ENCODE measurements at regions not wholly inside any gene's neighbourhood (a gene's known extent, or its start where the extent isn't known, plus 50 kb on each side); places are given as distances from the start of the nearest gene placed in this dataset.
A peak's percentile ranks its signal among the peaks of the same experiment; 100 is the strongest.

DNA sequence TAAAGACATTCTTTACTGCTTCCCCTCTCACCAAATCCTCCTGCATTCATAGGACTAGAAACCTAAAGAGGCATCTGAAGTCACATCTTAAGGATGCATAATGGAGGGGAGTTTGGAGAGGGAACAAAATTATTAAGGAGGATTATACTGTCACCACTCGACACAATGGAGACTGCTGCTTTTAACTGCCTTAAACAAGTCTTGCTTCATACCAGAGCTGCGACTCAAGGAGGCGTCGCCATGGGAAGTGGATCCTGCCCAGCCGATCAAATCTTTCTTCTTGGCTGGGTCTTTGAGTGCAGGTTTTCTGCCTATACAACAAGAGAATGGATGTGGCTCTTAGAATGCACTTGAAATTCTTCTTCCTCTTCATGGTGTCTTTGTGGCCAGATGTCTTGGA is 66.7 kb upstream of the FOXE1 start:
- WGBS, result 78% methylated on average over 5 of the region's 5 CpGs
- Histone ChIP-seq H3K27ac (ENCODE audit: low read depth in 1 of 2, low read length in 2 of 2) (no peak overlapping the region), H3K9ac (ENCODE audit: low read depth in 1 of 2, low read length in 2 of 2) (no peak overlapping the region), H3K9me3 (ENCODE audit: control insufficient read depth in 4 of 4, low read length in 3 of 4) (no peaks in the 10 kb centered on the region), H3K36me3 (ENCODE audit: control insufficient read depth in 4 of 4, insufficient read depth in 3 of 4, low read depth in 1 of 4, low read length in 3 of 4) (no peaks in the 10 kb centered on the region), H3K4me1 (ENCODE audit: control insufficient read depth in 4 of 4, insufficient read depth in 4 of 4, low read length in 3 of 4) (peaks cover 0 to 11% (median 2%) of the 10 kb centered on the region in 4 donors), H3K27me3 (ENCODE audit: control insufficient read depth in 4 of 4, insufficient read depth in 4 of 4, low read length in 3 of 4) (no peaks in the 10 kb centered on the region), H3K4me3 (ENCODE audit: low read depth in 1 of 3, low read length in 3 of 3) (no peak overlapping the region)
- no peak for DNase-seq (ENCODE audit: low spot score)
- TF ChIP-seq JUND (IDR thresholded peaks at IDR 0.05), result no peak
- no peak for TF ChIP-seq GABPA (IDR thresholded peaks at IDR 0.05 in 1 of 2, conservative IDR thresholded peaks at IDR 0.05 in 1 of 2)

DNA sequence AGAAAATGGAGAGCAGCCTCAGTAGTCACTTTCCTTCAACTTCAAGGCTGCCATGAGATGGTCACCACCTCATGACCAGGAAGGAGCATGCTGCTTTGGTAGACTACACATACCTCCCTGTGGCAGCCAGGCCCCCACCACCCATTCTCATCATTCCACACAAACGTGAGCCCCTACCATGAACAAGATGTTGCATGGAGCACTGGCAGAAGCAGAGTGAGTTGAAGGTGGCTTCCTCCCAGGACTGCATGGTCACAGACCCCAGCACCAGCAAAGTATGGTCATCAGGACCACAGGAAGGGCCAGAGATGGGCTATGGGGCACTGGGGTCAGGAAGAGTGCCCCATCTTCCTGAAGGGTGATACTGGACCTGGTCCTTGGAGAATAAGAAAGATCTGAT is 65.5 kb upstream of the FOXE1 start:
- no peak overlapping the region for H3K4me3 ChIP-seq (ENCODE audit: low read depth in 1 of 3, low read length in 3 of 3)
- H3K36me3 ChIP-seq (ENCODE audit: control insufficient read depth in 4 of 4, insufficient read depth in 3 of 4, low read depth in 1 of 4, low read length in 3 of 4), result no peaks in the 10 kb centered on the region
- H3K9me3 ChIP-seq (ENCODE audit: control insufficient read depth in 4 of 4, low read length in 3 of 4), result no peaks in the 10 kb centered on the region
- peaks cover 0 to 11% (median 2%) of the 10 kb centered on the region in 4 donors for H3K4me1 ChIP-seq (ENCODE audit: control insufficient read depth in 4 of 4, insufficient read depth in 4 of 4, low read length in 3 of 4)
- no peak overlapping the region for H3K9ac ChIP-seq (ENCODE audit: low read depth in 1 of 2, low read length in 2 of 2)
- H3K27me3 ChIP-seq (ENCODE audit: control insufficient read depth in 4 of 4, insufficient read depth in 4 of 4, low read length in 3 of 4), result no peaks in the 10 kb centered on the region
- no peak overlapping the region for H3K27ac ChIP-seq (ENCODE audit: low read depth in 1 of 2, low read length in 2 of 2)
- no peak for DNase-seq (ENCODE audit: low spot score)
- 94% methylated on average over 1 of the region's 1 CpG for WGBS
- TF ChIP-seq EGR1 (IDR thresholded peaks at IDR 0.05; ENCODE audit: low read depth in 2 of 2), result no peak
- TF ChIP-seq HNF4G (IDR thresholded peaks at IDR 0.05), result no peak
- TF ChIP-seq RXRA (IDR thresholded peaks at IDR 0.05), result no peak
- TF ChIP-seq HNF4A (conservative IDR thresholded peaks at IDR 0.05), result no peak
- no peak for TF ChIP-seq NR2F2 (IDR thresholded peaks at IDR 0.05)
- TF ChIP-seq FOXA1 (IDR thresholded peaks at IDR 0.05), result no peak
- no peak for TF ChIP-seq GABPA (IDR thresholded peaks at IDR 0.05 in 1 of 2, conservative IDR thresholded peaks at IDR 0.05 in 1 of 2)
- TF ChIP-seq, protein P1, sequence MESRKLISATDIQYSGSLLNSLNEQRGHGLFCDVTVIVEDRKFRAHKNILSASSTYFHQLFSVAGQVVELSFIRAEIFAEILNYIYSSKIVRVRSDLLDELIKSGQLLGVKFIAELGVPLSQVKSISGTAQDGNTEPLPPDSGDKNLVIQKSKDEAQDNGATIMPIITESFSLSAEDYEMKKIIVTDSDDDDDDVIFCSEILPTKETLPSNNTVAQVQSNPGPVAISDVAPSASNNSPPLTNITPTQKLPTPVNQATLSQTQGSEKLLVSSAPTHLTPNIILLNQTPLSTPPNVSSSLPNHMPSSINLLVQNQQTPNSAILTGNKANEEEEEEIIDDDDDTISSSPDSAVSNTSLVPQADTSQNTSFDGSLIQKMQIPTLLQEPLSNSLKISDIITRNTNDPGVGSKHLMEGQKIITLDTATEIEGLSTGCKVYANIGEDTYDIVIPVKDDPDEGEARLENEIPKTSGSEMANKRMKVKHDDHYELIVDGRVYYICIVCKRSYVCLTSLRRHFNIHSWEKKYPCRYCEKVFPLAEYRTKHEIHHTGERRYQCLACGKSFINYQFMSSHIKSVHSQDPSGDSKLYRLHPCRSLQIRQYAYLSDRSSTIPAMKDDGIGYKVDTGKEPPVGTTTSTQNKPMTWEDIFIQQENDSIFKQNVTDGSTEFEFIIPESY (IDR thresholded peaks at IDR 0.05), result no peak
- no peak for TF ChIP-seq ATF3 (IDR thresholded peaks at IDR 0.05)
- TF ChIP-seq RAD21 (IDR thresholded peaks at IDR 0.05), result no peak

- Histone ChIP-seq H3K9ac (ENCODE audit: low read depth in 1 of 2, low read length in 2 of 2) (no peak overlapping the region), H3K4me3 (ENCODE audit: low read depth in 1 of 3, low read length in 3 of 3) (no peak overlapping the region), H3K4me1 (ENCODE audit: control insufficient read depth in 4 of 4, insufficient read depth in 4 of 4, low read length in 3 of 4) (peaks cover 0 to 11% (median 2%) of the 10 kb centered on the region in 4 donors), H3K36me3 (ENCODE audit: control insufficient read depth in 4 of 4, insufficient read depth in 3 of 4, low read depth in 1 of 4, low read length in 3 of 4) (no peaks in the 10 kb centered on the region), H3K9me3 (ENCODE audit: control insufficient read depth in 4 of 4, low read length in 3 of 4) (no peaks in the 10 kb centered on the region), H3K27ac (ENCODE audit: low read depth in 1 of 2, low read length in 2 of 2) (no peak overlapping the region), H3K27me3 (ENCODE audit: control insufficient read depth in 4 of 4, insufficient read depth in 4 of 4, low read length in 3 of 4) (no peaks in the 10 kb centered on the region)
- 81% methylated on average over 7 of the region's 7 CpGs for WGBS
- DNase-seq (ENCODE audit: low spot score), result no peak
- peak; percentile 72 for TF ChIP-seq SP1 (IDR thresholded peaks at IDR 0.05)
- no peak for TF ChIP-seq TAF1 (conservative IDR thresholded peaks at IDR 0.05)
- peak; percentile 59 to 87 for TF ChIP-seq JUND (IDR thresholded peaks at IDR 0.05)
- TF ChIP-seq FOXA2 (IDR thresholded peaks at IDR 0.05), result peak; percentile 54
- no peak for TF ChIP-seq ATF3 (IDR thresholded peaks at IDR 0.05)
- TF ChIP-seq RAD21 (IDR thresholded peaks at IDR 0.05), result peak; percentile 37 to 64
- TF ChIP-seq GABPA (IDR thresholded peaks at IDR 0.05 in 1 of 2, conservative IDR thresholded peaks at IDR 0.05 in 1 of 2), result no peak
- peak; percentile 86 for TF ChIP-seq REST (IDR thresholded peaks at IDR 0.05)
- TF ChIP-seq FOXA1 (IDR thresholded peaks at IDR 0.05), result peak; percentile 79
- TF ChIP-seq, protein P2, sequence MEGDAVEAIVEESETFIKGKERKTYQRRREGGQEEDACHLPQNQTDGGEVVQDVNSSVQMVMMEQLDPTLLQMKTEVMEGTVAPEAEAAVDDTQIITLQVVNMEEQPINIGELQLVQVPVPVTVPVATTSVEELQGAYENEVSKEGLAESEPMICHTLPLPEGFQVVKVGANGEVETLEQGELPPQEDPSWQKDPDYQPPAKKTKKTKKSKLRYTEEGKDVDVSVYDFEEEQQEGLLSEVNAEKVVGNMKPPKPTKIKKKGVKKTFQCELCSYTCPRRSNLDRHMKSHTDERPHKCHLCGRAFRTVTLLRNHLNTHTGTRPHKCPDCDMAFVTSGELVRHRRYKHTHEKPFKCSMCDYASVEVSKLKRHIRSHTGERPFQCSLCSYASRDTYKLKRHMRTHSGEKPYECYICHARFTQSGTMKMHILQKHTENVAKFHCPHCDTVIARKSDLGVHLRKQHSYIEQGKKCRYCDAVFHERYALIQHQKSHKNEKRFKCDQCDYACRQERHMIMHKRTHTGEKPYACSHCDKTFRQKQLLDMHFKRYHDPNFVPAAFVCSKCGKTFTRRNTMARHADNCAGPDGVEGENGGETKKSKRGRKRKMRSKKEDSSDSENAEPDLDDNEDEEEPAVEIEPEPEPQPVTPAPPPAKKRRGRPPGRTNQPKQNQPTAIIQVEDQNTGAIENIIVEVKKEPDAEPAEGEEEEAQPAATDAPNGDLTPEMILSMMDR (IDR thresholded peaks at IDR 0.05; ENCODE audit: low read depth, low read length, missing input control), result no peak
- TF ChIP-seq HNF4A (conservative IDR thresholded peaks at IDR 0.05), result peak; percentile 78 to 91
- TF ChIP-seq NR2F2 (IDR thresholded peaks at IDR 0.05), result no peak
- TF ChIP-seq HNF4G (IDR thresholded peaks at IDR 0.05), result no peak
- peak in 1 of 2 donors; percentile 27 for TF ChIP-seq EGR1 (IDR thresholded peaks at IDR 0.05; ENCODE audit: low read depth in 2 of 2)
- TF ChIP-seq, protein P3, sequence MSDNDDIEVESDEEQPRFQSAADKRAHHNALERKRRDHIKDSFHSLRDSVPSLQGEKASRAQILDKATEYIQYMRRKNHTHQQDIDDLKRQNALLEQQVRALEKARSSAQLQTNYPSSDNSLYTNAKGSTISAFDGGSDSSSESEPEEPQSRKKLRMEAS (IDR thresholded peaks at IDR 0.05), result peak; percentile 100
- TF ChIP-seq RXRA (IDR thresholded peaks at IDR 0.05), result peak in 1 of 2 donors; percentile 82
- peak; percentile 86 for TF ChIP-seq YY1 (IDR thresholded peaks at IDR 0.05)
These were observed 64.0 kb upstream of the FOXE1 start for GRCh38 chr9:97788763-97789663.

Measured in liver (tissue), 8 donors.